LHCN-M2 (cell line): ENCODE measurements at regions not wholly inside any gene's neighbourhood (a gene's known extent, or its start where the extent isn't known, plus 50 kb on each side); places are given as distances from the start of the nearest gene placed in this dataset.

Experiments used
- DNase-seq: peaks from one replicate; pipeline ENCODE4 v3.0.0-alpha.2; 2012; ENCODE audit warnings: low read depth

DNA sequence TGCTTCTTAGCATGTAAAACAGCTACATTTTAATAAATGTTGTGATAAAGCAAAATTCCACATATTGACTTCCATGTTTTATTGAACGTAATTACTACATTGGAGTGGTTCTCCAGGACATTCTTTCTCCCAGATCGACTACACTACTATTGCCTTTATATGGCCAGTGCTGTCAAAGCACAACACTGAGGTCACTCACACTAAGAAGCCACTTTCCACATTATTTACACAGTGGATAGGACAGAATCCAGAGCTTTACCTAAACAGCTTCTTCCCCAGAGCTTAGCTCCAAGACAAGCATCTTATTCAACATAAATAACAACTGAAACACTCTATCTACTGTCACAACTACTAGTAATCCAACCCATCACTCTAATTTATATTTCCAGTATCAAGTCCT is 73.9 kb upstream of the WDR75 start:
- no peak for DNase-seq

DNA sequence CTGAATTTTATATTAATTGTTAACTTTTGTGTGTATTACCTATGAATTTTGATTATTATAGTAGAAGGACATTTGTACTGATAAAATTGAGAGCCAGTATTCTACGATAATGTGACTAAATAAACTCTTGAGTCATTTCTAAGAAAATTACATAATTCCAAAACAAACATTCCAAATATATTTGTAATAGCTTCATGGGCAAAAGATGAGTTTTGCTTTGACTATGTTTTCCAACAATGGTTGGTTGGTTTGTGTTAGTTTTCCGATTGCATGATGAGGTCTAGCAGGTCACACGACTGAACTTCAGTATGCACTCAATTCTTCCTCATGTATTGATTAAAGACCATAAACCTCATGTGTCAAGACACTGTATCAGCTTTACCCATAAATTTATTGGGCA is 71.7 kb upstream of the WDR75 start:
- peak; percentile 83 for DNase-seq

GRCh38 chr2:189370719-189371118 is 70.6 kb upstream of the WDR75 start:
- DNase-seq: peak; percentile 69

GRCh38 chr2:189372688-189373257 is 68.5 kb upstream of the WDR75 start:
- no peak for DNase-seq

DNA sequence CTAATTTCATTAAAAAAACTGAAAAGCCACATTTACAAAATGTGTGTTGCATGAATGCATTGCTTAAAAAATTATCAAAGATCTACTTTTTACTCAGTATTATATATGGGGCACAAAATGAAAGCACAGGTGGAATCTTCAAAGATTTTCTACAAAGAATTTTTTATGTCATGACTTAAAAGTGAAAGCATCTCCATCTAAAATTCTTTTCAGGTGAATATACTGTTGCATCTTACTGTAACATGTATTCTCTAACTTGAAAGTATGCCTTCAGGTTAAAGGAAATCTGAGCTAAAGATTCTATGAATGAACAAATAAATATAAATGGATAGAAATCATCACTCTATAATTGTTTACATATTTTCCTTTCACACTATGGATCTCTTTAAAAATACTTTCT is 66.8 kb upstream of the WDR75 start:
- no peak for DNase-seq

DNA sequence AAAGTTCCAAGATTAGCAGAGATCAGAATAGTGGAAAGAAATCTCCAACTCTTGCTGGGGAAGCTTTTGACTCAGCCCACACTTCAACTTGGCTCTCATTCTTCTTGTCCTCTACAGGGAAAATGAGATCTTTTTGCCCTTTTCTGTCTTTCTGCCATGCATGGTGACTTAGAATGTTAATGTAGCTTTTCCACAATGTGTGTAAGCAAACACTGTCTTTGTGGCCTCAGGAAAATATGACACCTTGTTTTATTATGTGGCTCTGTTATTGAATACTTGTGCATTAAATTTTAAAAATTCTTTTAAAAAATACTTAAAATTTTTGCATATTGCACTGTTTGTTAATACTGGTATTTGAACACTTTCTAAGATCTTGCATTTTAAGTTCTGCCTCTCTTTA is 65.4 kb upstream of the WDR75 start:
- no peak for DNase-seq

GRCh38 chr2:189379287-189379630 is 62.0 kb upstream of the WDR75 start:
- DNase-seq: peak; percentile 45

GRCh38 chr2:189379731-189380261 is 61.5 kb upstream of the WDR75 start:
- peak; percentile 38 for DNase-seq

GRCh38 chr2:189382668-189383067 is 58.6 kb upstream of the WDR75 start:
- no peak for DNase-seq

- DNase-seq: no peak
These were observed 54.5 kb upstream of the WDR75 start for GRCh38 chr2:189386741-189387140.

DNA sequence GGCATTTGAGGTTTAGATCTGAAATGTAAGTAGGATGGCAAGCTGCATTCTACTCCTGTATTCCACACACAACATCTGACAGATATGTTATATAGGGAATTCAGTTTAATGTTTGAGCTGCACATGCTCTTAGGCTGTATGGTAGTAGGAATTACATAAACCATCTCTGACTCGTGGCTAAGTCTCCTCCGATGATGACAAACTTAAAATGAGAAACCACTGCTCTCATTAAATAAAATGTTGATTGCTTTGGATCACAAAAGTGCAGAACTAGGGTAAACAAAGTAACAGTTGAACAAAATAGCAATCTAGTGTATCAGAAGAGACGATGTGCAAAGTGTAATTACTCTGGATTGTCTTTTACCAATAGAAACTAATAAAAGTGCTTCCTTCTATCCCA is 50.1 kb upstream of the WDR75 start:
- DNase-seq: no peak
